HG02678 (cell line): ENCODE measurements at regions not wholly inside any gene's neighbourhood (a gene's known extent, or its start where the extent isn't known, plus 50 kb on each side); places are given as distances from the start of the nearest gene placed in this dataset.
"Not testable (repeated sequence)": the region's sequence is repeated elsewhere in the genome, so short reads cannot be mapped to it uniquely, and the experiment has no call there.

Experiments
- ATAC-seq: cut with Tn5 transposase; IDR thresholded peaks from one replicate; pipeline ENCODE4 v1.9.1; 2021; ENCODE audit warnings: mild to moderate bottlenecking, moderate library complexity; ENCODE audit not compliant: unreplicated experiment

- no peak for ATAC-seq
Observed at GRCh38 chr15:70578196-70578595, 185.2 kb downstream of the UACA start.

- ATAC-seq = no peak
Observed at GRCh38 chr15:70576696-70577095, 186.7 kb downstream of the UACA start.

- ATAC-seq = no peak
Observed at GRCh38 chr15:70576276-70576675, 187.1 kb downstream of the UACA start.

- ATAC-seq = no peak
Observed at GRCh38 chr15:70575231-70576226, 187.8 kb downstream of the UACA start.

- ATAC-seq = not testable (repeated sequence)
Observed at GRCh38 chr15:70574325-70574724, 189.0 kb downstream of the UACA start.

GRCh38 chr15:70573121-70573850, 190.1 kb downstream of the UACA start:
- no peak for ATAC-seq

- ATAC-seq = no peak
Observed at GRCh38 chr15:70569714-70570231, 193.6 kb downstream of the UACA start.

- ATAC-seq = no peak
Observed at GRCh38 chr15:70569091-70569713, 194.2 kb downstream of the UACA start.

GRCh38 chr15:70566989-70567388, 196.4 kb downstream of the UACA start:
- ATAC-seq = no peak

- no peak for ATAC-seq
Observed at GRCh38 chr15:70566047-70566835, 197.1 kb downstream of the UACA start.

GRCh38 chr15:70563561-70564095, 199.7 kb downstream of the UACA start:
- ATAC-seq = no peak

GRCh38 chr15:70562906-70563305, 200.5 kb downstream of the UACA start:
- ATAC-seq = no peak

GRCh38 chr15:70561885-70562284, 201.5 kb downstream of the UACA start:
- ATAC-seq = no peak

GRCh38 chr15:70560617-70561328, 202.6 kb downstream of the UACA start:
- ATAC-seq = no peak

GRCh38 chr15:70559265-70560239, 203.8 kb downstream of the UACA start:
- ATAC-seq = no peak

GRCh38 chr15:70558406-70559264, 204.7 kb downstream of the UACA start:
- no peak for ATAC-seq

GRCh38 chr15:70557521-70558258, 205.7 kb downstream of the UACA start:
- no peak for ATAC-seq
